HG03575 (cell line): ENCODE measurements at regions not wholly inside any gene's neighbourhood (a gene's known extent, or its start where the extent isn't known, plus 50 kb on each side); places are given as distances from the start of the nearest gene placed in this dataset.
"Not testable (repeated sequence)": the region's sequence is repeated elsewhere in the genome, so short reads cannot be mapped to it uniquely, and the experiment has no call there.

Experiments
- ATAC-seq: cut with Tn5 transposase; IDR thresholded peaks from one replicate; pipeline ENCODE4 v1.9.1; 2021; ENCODE audit not compliant: unreplicated experiment, insufficient number of reproducible peaks, low FRiP score; ENCODE audit errors: extremely low read depth

GRCh38 chr5:57903458-57903857 is 420.8 kb upstream of the ACTBL2 start:
- no peak for ATAC-seq

GRCh38 chr5:57902095-57902494 is 419.5 kb upstream of the ACTBL2 start:
- no peak for ATAC-seq

GRCh38 chr5:57900381-57900944 is 417.9 kb upstream of the ACTBL2 start:
- no peak for ATAC-seq

- no peak for ATAC-seq
Measured at GRCh38 chr5:57896576-57896975, 414.0 kb upstream of the ACTBL2 start.

- ATAC-seq: no peak
Measured at GRCh38 chr5:57895766-57896165, 413.2 kb upstream of the ACTBL2 start.

- no peak for ATAC-seq
Measured at GRCh38 chr5:57893926-57894325, 411.3 kb upstream of the ACTBL2 start.

GRCh38 chr5:57891443-57891842 is 408.8 kb upstream of the ACTBL2 start:
- no peak for ATAC-seq

GRCh38 chr5:57889558-57889957 is 406.9 kb upstream of the ACTBL2 start:
- no peak for ATAC-seq

- ATAC-seq: no peak
Measured at GRCh38 chr5:57887851-57888621, 405.4 kb upstream of the ACTBL2 start.

- no peak for ATAC-seq
Measured at GRCh38 chr5:57884346-57885102, 401.9 kb upstream of the ACTBL2 start.

- ATAC-seq: no peak
Measured at GRCh38 chr5:57880216-57880615, 397.6 kb upstream of the ACTBL2 start.

GRCh38 chr5:57878301-57878722 is 395.7 kb upstream of the ACTBL2 start:
- ATAC-seq: no peak

GRCh38 chr5:57871496-57871895 is 388.9 kb upstream of the ACTBL2 start:
- no peak for ATAC-seq

GRCh38 chr5:57870267-57870666 is 387.7 kb upstream of the ACTBL2 start:
- ATAC-seq: not testable (repeated sequence)

GRCh38 chr5:57863661-57864060 is 381.1 kb upstream of the ACTBL2 start:
- no peak for ATAC-seq

- ATAC-seq: no peak
Measured at GRCh38 chr5:57862942-57863341, 380.3 kb upstream of the ACTBL2 start.

- no peak for ATAC-seq
Measured at GRCh38 chr5:57862471-57862911, 379.9 kb upstream of the ACTBL2 start.

- no peak for ATAC-seq
Measured at GRCh38 chr5:57859626-57860025, 377.0 kb upstream of the ACTBL2 start.

GRCh38 chr5:57858905-57859304 is 376.3 kb upstream of the ACTBL2 start:
- ATAC-seq: no peak

GRCh38 chr5:57857696-57858095 is 375.1 kb upstream of the ACTBL2 start:
- ATAC-seq: no peak
